C4-2B (cell line): ENCODE measurements at regions not wholly inside any gene's neighbourhood (a gene's known extent, or its start where the extent isn't known, plus 50 kb on each side); places are given as distances from the start of the nearest gene placed in this dataset.

Experiments used
- ZFX ChIP-seq: fragments of 450-650 bp; IDR thresholded peaks from 2 replicates; pipeline ENCODE4 v1.6.1; 2017
- TF ChIP-seq, protein P1 (sequence below): fragments of 450-650 bp; conservative IDR thresholded peaks from 2 replicates; pipeline ENCODE4 v1.5.1; 2017; ENCODE audit warnings: mild to moderate bottlenecking

DNA sequence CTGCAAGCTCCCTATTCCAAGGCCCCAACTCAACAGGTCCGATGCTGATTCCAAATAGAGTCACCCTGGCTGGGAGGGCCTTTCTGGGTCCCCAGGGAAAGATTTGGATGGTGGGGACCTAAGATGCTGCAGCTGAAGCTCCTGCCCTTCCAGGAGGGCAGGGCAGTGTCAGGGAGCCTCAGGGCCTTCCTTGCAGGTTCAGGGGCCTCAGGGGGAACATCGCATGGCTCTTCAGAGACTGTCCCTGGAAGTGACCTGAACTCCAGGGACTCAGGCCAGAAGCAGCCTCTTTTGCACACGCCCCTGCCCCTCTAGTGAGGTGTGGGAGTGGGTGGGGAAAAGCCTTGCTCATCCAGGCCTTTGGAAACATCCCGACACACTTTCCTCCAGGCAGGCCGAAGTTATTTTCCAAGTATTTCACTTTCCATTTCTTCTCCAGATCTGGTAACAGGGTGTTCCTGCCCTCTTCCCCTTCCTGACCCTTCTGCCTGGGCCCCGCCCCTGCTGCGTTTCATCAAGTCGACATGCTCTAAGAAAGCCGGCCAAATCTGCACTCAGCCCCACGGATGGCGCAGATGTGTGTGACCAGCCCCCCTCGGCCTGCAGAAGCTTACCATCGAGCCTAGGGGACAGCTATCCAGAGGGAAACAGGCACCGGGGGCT, 159.5 kb downstream of the FGF18 start:
- TF ChIP-seq, protein P1, sequence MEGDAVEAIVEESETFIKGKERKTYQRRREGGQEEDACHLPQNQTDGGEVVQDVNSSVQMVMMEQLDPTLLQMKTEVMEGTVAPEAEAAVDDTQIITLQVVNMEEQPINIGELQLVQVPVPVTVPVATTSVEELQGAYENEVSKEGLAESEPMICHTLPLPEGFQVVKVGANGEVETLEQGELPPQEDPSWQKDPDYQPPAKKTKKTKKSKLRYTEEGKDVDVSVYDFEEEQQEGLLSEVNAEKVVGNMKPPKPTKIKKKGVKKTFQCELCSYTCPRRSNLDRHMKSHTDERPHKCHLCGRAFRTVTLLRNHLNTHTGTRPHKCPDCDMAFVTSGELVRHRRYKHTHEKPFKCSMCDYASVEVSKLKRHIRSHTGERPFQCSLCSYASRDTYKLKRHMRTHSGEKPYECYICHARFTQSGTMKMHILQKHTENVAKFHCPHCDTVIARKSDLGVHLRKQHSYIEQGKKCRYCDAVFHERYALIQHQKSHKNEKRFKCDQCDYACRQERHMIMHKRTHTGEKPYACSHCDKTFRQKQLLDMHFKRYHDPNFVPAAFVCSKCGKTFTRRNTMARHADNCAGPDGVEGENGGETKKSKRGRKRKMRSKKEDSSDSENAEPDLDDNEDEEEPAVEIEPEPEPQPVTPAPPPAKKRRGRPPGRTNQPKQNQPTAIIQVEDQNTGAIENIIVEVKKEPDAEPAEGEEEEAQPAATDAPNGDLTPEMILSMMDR = no peak
- no peak for TF ChIP-seq ZFX
